ENCODE measurements at regions not wholly inside any gene's neighbourhood (a gene's known extent, or its start where the extent isn't known, plus 50 kb on each side); places are given as distances from the start of the nearest gene placed in this dataset.

DNA sequence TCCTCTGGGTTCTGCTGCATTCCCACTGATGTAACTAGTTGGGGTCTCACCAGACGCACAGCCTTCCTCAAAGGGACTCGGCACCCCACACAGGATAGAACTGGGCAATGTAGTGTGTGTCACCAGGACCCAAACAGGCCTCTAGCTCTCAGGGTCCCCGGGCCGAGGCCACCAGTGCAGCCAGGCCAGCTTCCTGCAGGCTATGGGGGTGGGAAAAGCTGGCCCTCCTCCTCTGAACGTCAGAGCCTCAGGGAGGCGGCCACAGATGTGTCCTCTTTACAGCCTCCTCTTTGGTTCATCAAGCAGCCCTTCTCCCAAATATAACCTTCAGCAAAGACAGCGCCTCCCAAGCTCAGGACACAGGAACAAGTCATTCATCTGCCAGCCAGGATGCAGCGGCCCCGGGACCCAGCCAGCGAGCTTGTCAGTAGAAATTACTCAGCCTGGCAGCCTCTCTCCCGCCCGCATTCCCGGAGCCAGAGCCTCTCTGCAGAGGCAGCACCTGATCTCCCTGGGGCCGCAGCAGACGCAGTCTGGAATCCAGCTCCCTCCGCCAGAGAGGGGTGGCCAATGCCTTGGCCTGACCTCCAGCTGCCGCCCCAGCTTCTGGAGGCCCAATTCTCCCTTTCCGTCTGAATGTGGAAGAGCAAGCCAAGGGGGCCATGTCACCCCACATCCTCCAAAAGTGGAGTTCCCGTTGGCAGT lies 288.5 kb downstream of the FBXW7 start:
- DNase-seq (ENCODE audit: low read depth), result no peak
- TF ChIP-seq, protein P1, sequence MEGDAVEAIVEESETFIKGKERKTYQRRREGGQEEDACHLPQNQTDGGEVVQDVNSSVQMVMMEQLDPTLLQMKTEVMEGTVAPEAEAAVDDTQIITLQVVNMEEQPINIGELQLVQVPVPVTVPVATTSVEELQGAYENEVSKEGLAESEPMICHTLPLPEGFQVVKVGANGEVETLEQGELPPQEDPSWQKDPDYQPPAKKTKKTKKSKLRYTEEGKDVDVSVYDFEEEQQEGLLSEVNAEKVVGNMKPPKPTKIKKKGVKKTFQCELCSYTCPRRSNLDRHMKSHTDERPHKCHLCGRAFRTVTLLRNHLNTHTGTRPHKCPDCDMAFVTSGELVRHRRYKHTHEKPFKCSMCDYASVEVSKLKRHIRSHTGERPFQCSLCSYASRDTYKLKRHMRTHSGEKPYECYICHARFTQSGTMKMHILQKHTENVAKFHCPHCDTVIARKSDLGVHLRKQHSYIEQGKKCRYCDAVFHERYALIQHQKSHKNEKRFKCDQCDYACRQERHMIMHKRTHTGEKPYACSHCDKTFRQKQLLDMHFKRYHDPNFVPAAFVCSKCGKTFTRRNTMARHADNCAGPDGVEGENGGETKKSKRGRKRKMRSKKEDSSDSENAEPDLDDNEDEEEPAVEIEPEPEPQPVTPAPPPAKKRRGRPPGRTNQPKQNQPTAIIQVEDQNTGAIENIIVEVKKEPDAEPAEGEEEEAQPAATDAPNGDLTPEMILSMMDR (IDR thresholded peaks at IDR 0.05; ENCODE audit: insufficient read depth, low read depth, low read length, missing control alignments), result no peak

GRCh38 chr4:152246659-152247058 lies 289.2 kb downstream of the FBXW7 start:
- no peak overlapping the region for H3K4me3 ChIP-seq (ENCODE audit: low read depth, low read length)
- DNase-seq (ENCODE audit: low read depth), result no peak
- TF ChIP-seq, protein P1 (IDR thresholded peaks at IDR 0.05; ENCODE audit: insufficient read depth, low read depth, low read length, missing control alignments), result no peak

More for the DNA sequence above, 288.5 kb downstream of the FBXW7 start:
- no peak overlapping the region for H3K4me3 ChIP-seq (ENCODE audit: low read depth, low read length)

DNA sequence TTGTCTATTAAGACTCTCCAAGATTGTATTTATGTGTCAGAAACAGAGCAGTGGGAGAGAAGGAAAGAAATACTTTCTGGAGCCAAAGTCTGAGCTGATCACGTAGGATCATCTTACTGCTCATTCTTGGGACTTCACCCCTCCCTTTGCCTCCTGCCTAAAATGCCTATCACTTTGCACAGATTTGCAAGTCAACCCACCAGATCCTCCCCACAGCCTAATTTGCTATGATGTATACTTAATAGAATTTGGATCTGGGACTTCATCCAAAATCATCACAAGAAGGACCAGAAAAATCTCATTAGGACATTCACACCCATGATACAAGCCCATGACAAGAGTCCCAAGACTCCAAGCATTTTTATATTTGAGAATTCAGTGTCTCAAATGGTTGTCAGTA lies 290.2 kb downstream of the FBXW7 start:
- H3K4me3 ChIP-seq (ENCODE audit: low read depth, low read length), result no peak overlapping the region
- DNase-seq (ENCODE audit: low read depth), result no peak
- TF ChIP-seq, protein P1 (IDR thresholded peaks at IDR 0.05; ENCODE audit: insufficient read depth, low read depth, low read length, missing control alignments), result no peak

DNA sequence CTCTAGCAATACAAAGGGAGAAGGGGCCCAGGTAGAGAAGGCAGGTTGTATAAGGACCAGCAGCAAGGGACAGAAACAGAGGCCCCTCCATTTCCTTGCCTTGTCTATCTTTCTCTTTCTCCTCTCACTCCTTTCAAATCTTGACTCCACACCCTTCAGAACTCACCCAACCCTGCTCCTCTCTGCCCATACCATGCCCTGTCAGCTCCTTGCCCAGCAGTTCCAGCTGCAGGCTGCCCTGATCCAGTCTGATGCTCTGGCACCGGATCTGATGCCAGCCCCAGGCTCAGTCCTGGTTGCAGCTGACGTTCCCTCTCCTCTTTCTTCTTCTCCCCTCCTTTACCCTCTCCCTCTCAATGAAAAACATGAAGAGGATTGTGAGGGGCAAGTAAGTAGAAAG lies 291.2 kb downstream of the FBXW7 start:
- DNase-seq (ENCODE audit: low read depth), result no peak
- H3K4me3 ChIP-seq (ENCODE audit: low read depth, low read length), result no peak overlapping the region
- TF ChIP-seq, protein P1 (IDR thresholded peaks at IDR 0.05; ENCODE audit: insufficient read depth, low read depth, low read length, missing control alignments), result no peak

GRCh38 chr4:152243896-152244595 lies 291.8 kb downstream of the FBXW7 start:
- DNase-seq (ENCODE audit: low read depth), result no peak
- no peak overlapping the region for H3K4me3 ChIP-seq (ENCODE audit: low read depth, low read length)
- TF ChIP-seq, protein P1 (IDR thresholded peaks at IDR 0.05; ENCODE audit: insufficient read depth, low read depth, low read length, missing control alignments), result no peak

DNA sequence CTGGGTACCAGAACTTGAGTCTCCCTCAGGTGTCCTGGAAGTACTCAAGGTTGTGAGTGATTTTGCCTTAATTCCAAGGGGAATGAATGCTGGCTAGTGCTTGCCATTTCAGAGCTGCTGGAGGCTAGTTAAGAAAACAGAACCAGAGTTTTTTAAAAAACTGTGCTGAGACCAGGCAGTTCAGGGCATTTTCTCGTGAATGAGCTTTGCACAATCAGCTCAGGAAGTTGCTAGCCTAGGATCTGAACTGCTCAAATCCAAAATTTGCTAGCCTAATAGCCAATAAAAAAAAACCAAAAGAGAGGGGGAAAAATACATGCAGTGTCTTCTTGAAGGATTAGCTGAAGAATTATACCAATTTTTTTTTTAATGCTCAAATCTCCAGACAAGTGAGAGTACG lies 292.7 kb downstream of the FBXW7 start:
- TF ChIP-seq, protein P1 (IDR thresholded peaks at IDR 0.05; ENCODE audit: insufficient read depth, low read depth, low read length, missing control alignments), result no peak
- no peak overlapping the region for H3K4me3 ChIP-seq (ENCODE audit: low read depth, low read length)
- DNase-seq (ENCODE audit: low read depth), result no peak
